Keratinocyte (primary cell): ENCODE measurements at regions not wholly inside any gene's neighbourhood (a gene's known extent, or its start where the extent isn't known, plus 50 kb on each side); places are given as distances from the start of the nearest gene placed in this dataset.

Experiments used
- DNase-seq: peaks from one replicate; pipeline ENCODE4 v3.0.0-alpha.2; 2011; ENCODE audit warnings: low read depth, missing footprints, low spot score
- FAIRE-seq: peaks from 2 replicates; lab custom pipeline; 2011; peaks lifted over from hg19 to GRCh38; lab: Jason Lieb, UNC
- H2AFZ ChIP-seq: 2 replicates; pipeline ENCODE4 v1.6.0; 2012; ENCODE audit warnings: low read length, control low read depth, inconsistent platforms; ENCODE audit not compliant: control insufficient read depth
- H3K27ac ChIP-seq: 2 replicates; pipeline ENCODE4 v1.5.1; 2011; ENCODE audit warnings: low read length; ENCODE audit not compliant: control insufficient read depth, insufficient read depth
- H3K27me3 ChIP-seq: 3 replicates; pipeline ENCODE4 v1.6.0; 2011; ENCODE audit warnings: low read length; ENCODE audit not compliant: control insufficient read depth, insufficient read depth; ENCODE audit errors: extremely low read depth
- H3K36me3 ChIP-seq, 2 experiments: 2 replicates in 1 of 2; 3 replicates in 1 of 2; pipeline ENCODE4 v1.5.1; 2011; ENCODE audit warnings: low read length in 2 of 2, mild to moderate bottlenecking in 1 of 2; ENCODE audit not compliant: control insufficient read depth in 2 of 2, insufficient read depth in 2 of 2; ENCODE audit errors: extremely low read depth in 1 of 2
- H3K4me1 ChIP-seq: 3 replicates; pipeline ENCODE4 v1.5.1; 2011; ENCODE audit warnings: low read length; ENCODE audit not compliant: control insufficient read depth, insufficient read depth; ENCODE audit errors: extremely low read depth
- H3K4me2 ChIP-seq: 3 replicates; pipeline ENCODE4 v1.6.0; 2011; ENCODE audit warnings: low read depth, low read length; ENCODE audit not compliant: control insufficient read depth, insufficient read depth; ENCODE audit errors: extremely low read depth
- H3K4me3 ChIP-seq, 3 experiments: fragments of 200-600 bp in 1 of 3; sonication (generic) in 1 of 3; 2 replicates in 2 of 3; 3 replicates in 1 of 3; pipeline ENCODE4 v1.5.1; 2011 to 2016; ENCODE audit warnings: low read length in 3 of 3, mild to moderate bottlenecking in 3 of 3, control low read depth in 2 of 3, inconsistent platforms in 1 of 3, low read depth in 1 of 3, mixed read lengths in 1 of 3, mixed run types in 1 of 3, moderate library complexity in 1 of 3; ENCODE audit not compliant: control insufficient read depth in 2 of 3, insufficient read depth in 2 of 3; ENCODE audit errors: extremely low read depth in 1 of 3
- H3K79me2 ChIP-seq: 2 replicates; pipeline ENCODE4 v1.6.0; 2012; ENCODE audit warnings: low read length; ENCODE audit not compliant: control insufficient read depth, insufficient read depth
- H3K9ac ChIP-seq: 3 replicates; pipeline ENCODE4 v1.6.0; 2011; ENCODE audit warnings: low read length; ENCODE audit not compliant: control insufficient read depth, insufficient read depth; ENCODE audit errors: extremely low read depth
- H3K9me1 ChIP-seq: 3 replicates; pipeline ENCODE4 v1.6.0; 2011; ENCODE audit warnings: low read length; ENCODE audit not compliant: control insufficient read depth, insufficient read depth; ENCODE audit errors: extremely low read depth
- H3K9me3 ChIP-seq: 2 replicates; pipeline ENCODE4 v1.5.1; 2012; ENCODE audit warnings: low read depth, low read length; ENCODE audit not compliant: control insufficient read depth
- H4K20me1 ChIP-seq: 3 replicates; pipeline ENCODE4 v1.6.0; 2011; ENCODE audit warnings: low read length; ENCODE audit not compliant: control insufficient read depth, insufficient read depth; ENCODE audit errors: extremely low read depth
- CTCF ChIP-seq, 3 experiments: IDR thresholded peaks in 1 of 3; conservative IDR thresholded peaks in 1 of 3; optimal IDR thresholded peaks in 1 of 3; 2 replicates in 2 of 3; 3 replicates in 1 of 3; pipeline versions ENCODE3 to v1.5.1; 2011; ENCODE audit warnings: low read length in 3 of 3, mild to moderate bottlenecking in 3 of 3, moderate library complexity in 2 of 3, control low read depth in 1 of 3, inconsistent platforms in 1 of 3; ENCODE audit not compliant: insufficient read depth in 2 of 3; ENCODE audit errors: extremely low read depth in 1 of 3
- EZH2 ChIP-seq: IDR thresholded peaks from one replicate; pipeline ENCODE4 v1.6.1; 2012; ENCODE audit warnings: inconsistent platforms, mild to moderate bottlenecking, low read length, moderate library complexity
- dilution Hi-C: fragments of 300-500 bp; cut with MboI; formaldehyde crosslinking; loops from one replicate; pipeline ENCODE4 v1.7.0; 2020; ENCODE audit warnings: low sequenced_read_pairs; ENCODE audit not compliant: extremely low pct_ligation_motif_present

GRCh38 chr16:48745541-48745940 lies 135.6 kb upstream of the N4BP1 start:
- TF ChIP-seq EZH2 (no peak), CTCF (optimal IDR thresholded peaks at IDR 0.05 in 1 of 3, IDR thresholded peaks at IDR 0.05 in 1 of 3, conservative IDR thresholded peaks at IDR 0.05 in 1 of 3; ENCODE audit: extremely low read depth in 1 of 3, insufficient read depth in 2 of 3, low read length in 3 of 3) (no peak)

GRCh38 chr16:48740964-48741363 lies 131.0 kb upstream of the N4BP1 start:
- DNase-seq: no peak

More at GRCh38 chr16:48745541-48745940, 135.6 kb upstream of the N4BP1 start:
- DNase-seq: no peak
- Histone ChIP-seq H4K20me1 (no peaks in the 10 kb centered on the region), H3K4me3 (no peak overlapping the region), H3K9me1 (no peaks in the 10 kb centered on the region), H3K79me2 (no peaks in the 10 kb centered on the region), H3K27ac (no peak overlapping the region), H3K9me3 (no peaks in the 10 kb centered on the region), H3K27me3 (no peaks in the 10 kb centered on the region), H2AFZ (no peak overlapping the region), H3K4me2 (no peak overlapping the region), H3K9ac (no peak overlapping the region), H3K4me1 (no peaks in the 10 kb centered on the region), H3K36me3 (no peaks in the 10 kb centered on the region)
- dilution Hi-C loops: no loop called here
- no peak for FAIRE-seq

More at GRCh38 chr16:48740964-48741363, 131.0 kb upstream of the N4BP1 start:
- no peaks in the 10 kb centered on the region for H3K27me3 ChIP-seq
- H3K9ac ChIP-seq: no peak overlapping the region
- H4K20me1 ChIP-seq: no peaks in the 10 kb centered on the region
- H3K4me1 ChIP-seq: no peaks in the 10 kb centered on the region
- H3K9me1 ChIP-seq: no peaks in the 10 kb centered on the region
- no peaks in the 10 kb centered on the region for H3K36me3 ChIP-seq
- H3K4me2 ChIP-seq: no peak overlapping the region
- H2AFZ ChIP-seq: no peak overlapping the region
- no peak for TF ChIP-seq CTCF (optimal IDR thresholded peaks at IDR 0.05 in 1 of 3, IDR thresholded peaks at IDR 0.05 in 1 of 3, conservative IDR thresholded peaks at IDR 0.05 in 1 of 3; ENCODE audit: extremely low read depth in 1 of 3, insufficient read depth in 2 of 3, low read length in 3 of 3)
- no peak for TF ChIP-seq EZH2
- dilution Hi-C loops: no loop called here
- no peak overlapping the region for H3K27ac ChIP-seq
- H3K4me3 ChIP-seq: no peak overlapping the region
- no peaks in the 10 kb centered on the region for H3K9me3 ChIP-seq
- no peak for FAIRE-seq
- no peaks in the 10 kb centered on the region for H3K79me2 ChIP-seq
